HS-27A (cell line): ENCODE measurements at regions not wholly inside any gene's neighbourhood (a gene's known extent, or its start where the extent isn't known, plus 50 kb on each side); places are given as distances from the start of the nearest gene placed in this dataset.

Source experiments
- DNase-seq: peaks from one replicate; pipeline ENCODE4 v3.0.0-alpha.2; 2012; ENCODE audit warnings: low read depth, missing footprints

DNA sequence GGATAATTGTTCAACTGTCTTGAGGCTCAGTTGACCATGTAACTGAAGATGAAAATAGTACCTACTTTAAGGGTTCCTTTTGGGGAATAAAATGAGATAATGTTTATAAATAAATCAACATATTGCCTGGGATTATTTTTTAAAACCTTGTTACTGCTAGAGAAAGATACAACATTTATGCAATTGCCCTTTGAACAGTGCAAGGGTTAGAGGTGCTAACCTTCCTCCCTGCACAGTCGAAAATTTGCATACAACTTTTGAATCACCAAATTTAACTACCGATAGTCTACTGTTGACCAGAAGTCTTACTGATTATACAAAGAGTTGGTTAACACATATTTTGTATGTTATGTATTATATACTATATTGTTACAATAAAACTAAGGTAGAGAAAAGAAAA, 750.0 kb downstream of the EFNB2 start:
- no peak for DNase-seq

DNA sequence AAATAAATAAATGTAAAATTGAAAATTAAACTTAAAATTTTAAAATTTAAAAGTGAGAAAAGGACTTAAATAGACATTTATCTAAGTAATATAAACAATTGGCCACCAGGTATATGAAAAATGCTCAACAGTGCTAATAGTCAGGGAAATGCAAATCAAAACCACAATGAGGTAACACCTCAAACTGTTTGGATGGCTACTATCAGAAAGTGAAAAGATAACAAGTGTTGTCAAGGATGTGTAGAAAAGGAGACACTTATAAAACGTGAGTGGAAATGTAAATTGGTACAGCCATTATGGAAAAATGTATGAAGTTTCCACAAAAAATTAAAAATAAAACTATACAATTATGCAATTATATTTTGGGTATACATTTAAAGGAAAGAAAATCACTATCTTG, 752.2 kb downstream of the EFNB2 start:
- no peak for DNase-seq

DNA sequence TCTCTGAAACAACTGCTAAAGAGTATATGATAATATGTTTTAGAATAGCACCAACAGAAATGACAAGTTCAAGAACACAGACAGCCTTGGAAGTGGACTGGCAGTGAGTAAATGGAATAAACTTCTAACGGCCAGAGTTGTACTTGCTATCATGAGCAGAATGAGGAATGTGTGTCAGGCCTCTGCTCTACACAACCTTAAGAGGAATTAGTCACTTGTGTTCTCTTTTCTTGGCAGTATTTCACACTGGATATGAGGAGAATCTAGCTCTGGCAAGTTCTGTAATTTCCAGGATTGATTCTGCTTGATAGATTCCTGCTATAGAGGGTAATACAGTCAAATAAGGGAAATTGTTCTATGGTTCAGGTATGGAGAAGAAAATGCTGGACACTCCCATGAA, 757.3 kb downstream of the EFNB2 start:
- no peak for DNase-seq

DNA sequence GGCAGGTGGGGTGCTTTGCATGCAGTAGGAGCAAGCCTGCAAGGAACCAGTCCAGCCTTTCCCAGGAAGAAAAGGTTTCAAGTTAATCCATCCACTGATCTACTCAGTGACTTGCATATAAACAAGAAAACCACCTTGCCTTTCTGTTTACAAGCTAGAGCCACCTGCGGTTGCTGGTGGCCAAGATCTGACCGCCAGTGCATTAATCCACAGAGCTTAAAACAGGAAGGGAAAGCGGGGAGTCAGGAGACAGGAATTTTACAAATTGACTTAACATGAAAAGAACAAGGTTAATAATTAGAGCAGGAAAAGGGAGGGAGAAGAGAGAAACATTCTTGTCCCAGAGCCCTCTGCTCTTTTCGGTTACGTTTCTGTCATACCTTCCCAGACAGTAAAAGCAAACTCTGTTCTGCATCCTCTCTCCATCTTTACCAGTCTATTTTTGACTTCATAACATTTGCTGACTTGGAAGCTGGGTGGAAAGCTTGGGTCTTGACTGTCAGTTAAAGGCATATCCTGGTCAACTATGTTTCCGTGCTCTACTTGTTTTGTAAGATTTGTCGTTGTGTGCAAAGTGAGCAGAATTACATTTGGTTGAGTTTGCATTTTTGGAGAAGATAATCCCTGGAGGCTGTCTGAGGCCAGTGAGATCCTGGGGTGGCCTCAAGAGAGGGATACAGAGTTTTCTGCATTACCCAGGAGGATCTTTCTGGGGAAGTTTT, 760.6 kb downstream of the EFNB2 start:
- no peak for DNase-seq

DNA sequence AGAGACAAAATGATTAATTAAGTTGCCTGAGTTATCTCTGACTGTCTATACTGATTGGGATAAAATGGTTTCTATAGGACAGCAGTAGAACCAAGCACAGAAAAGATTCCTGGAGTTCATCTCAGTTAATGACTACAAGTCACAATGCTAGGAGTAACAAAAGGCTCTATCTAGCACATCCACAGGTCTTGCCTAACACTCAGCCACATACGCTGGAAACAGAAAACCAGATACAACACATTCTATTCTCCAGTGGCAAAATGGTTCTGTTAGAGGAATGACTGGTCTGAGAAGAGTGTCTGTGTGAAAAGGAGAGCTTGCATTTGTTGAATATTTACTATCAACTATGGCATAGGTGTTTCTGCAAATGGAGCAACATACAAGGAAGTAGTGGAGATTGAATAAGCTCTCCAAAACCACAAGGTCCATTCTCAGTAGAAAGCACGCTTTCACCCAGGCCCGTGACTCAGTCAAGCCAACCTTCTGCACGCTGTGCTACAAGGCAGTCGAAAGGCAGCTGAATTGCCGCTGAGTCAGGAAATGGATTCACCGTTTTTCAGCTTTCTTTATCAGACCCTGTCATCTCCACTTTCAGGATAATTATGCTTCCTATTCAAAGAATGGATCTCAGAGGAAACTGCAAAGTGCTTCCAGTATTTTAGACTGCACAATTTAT, 761.5 kb downstream of the EFNB2 start:
- DNase-seq = no peak

DNA sequence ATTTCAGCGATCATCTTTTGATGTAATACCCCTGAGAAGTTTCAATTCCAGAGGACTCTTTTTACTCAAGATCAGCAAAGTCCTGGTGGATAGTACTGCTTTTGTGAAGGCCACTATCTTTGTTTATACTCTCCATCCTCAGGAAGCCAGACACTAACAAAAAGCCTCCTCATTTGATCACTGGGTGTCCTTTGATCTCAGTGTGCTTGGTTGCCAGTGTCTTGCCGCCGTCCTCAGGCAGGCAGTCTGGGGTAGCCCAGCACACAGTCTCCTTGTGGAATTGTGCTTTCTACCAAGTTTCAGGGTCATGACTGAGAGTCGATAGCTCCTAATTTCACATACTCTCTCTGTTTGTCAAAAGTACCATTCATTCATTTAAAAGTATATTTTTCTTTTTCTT, 762.2 kb downstream of the EFNB2 start:
- no peak for DNase-seq

DNA sequence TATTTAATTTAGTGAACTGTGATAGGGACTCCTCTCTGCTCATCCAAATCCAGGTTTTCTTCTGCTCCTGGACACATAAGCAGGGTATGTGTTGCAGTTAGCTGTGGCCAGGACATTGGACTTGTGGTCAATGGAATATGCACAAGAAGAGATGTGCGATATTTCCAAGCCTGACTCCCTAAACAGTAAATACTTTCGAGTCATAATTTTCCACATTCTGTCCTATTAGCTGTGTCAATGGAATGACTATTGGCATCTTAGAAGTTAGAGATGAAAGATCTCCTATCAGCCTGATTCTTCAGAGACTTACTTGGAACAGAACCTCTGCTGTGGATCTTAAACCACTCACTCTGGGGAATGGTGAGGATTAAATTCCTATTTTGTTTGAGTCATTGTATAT, 771.0 kb downstream of the EFNB2 start:
- no peak for DNase-seq

DNA sequence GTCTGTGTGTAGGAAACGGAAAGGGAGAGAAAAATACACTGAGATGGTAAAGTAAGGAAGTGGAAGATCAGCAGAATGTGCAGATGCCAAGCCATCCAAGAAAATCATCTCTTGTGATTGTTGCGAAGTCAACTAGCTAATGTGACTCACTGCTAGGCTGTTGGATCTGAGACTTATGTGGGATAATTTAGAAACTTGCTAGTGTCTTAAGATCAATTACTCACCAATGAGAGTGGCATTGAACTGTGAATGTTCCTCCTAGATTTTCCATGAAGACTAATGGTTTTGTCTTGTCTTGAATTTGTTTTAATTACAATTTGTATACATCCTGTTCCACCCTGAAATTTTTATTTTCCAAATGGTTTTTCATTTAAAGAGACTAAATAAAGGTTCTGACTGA, 771.6 kb downstream of the EFNB2 start:
- DNase-seq = no peak

DNA sequence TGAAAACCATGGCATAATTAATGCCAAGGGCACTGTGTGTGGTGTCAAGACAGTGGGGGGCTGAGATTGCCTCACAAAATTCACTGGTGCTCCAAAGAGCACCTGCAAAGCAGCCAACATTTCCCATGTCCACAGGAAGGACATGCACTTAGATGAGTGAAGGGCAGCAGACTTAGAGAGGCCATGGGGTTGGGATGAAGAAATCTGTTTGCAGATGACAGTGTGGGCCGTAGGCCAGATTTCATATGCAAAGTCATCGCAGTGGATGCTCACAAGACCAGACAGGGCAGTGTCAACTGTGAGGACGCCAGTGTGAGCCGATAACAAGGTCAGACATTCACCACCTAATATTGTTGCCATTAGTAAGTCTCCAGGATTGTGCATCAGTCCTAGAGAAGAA, 773.4 kb downstream of the EFNB2 start:
- DNase-seq = no peak

DNA sequence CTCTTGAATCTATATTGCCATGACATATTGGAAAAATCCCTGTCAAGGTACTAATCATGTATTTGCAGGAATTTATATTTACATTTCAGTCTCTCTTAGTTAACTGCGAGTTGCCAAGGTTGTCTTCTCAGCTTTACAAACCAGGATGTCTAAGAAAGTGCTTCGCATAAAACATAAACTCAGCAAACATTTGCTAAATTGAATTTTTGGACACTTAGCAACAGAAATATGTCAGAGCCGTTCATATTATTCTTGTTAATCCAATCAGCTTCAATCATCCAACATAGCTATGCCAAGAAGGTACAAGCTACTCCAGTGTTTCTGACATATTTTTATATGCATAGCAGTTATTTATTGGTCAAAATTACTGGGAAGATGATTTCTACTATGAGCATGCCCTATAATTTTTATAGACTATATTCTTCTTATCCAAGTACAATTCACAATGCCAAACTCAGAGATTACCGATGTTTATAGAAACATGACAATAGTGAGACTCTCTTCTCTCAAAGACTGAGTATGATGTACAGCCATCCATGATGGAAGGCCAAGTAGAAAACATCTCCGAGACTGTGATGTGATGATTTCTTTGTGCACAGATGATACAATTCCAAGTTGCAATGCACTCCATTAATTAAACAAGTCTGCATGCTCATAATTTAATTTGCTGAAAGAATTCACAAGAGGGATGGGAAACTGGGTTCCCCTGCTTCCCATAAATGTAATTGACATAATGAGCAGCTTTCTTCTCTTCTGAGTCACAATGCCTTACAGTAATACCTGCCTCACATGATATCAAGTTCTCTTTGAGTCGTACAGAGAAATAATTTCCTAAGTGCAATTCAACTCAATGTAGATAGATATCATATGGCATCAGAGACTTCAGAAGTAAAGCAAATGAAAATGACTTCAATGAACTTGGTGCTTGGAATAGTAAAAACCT, 776.3 kb downstream of the EFNB2 start:
- no peak for DNase-seq

DNA sequence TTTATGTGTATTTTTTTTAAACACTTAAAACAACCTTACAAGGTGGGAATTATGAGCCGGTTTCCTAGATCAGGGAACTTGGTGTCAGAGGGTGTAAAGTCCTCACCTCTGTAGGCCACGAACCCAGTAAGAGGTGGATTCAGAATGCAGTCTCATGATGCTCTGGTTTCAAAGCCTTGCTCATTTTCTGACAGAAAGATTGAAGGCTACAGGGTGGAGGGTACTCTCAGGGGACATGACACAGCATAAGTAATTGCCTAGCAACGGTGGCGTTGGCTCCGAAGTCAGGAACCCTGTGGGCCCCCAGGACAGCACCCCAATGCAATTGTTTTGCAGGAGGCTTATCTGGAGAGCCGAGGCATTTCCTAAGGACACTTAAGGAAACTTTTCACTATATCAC, 794.7 kb downstream of the EFNB2 start:
- DNase-seq = no peak

DNA sequence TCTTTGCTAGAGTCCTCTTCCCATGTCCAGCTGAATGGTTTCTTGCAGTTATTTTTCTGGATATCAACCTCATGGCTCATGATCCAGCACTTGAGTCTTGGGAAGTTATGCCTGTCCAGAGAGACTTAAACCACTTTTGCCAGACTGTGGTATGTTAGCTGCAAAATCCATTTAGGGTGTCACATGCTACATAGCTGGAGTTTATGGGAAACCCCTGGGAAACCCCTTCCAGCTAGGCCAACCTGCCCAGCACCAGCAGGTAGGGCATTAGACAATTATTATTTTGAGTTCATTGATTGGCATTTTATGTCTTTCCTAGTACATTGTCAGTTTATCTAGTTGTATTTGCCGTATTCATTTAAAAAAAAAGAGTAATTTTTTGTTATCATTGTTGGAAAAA, 797.8 kb downstream of the EFNB2 start:
- DNase-seq = no peak

DNA sequence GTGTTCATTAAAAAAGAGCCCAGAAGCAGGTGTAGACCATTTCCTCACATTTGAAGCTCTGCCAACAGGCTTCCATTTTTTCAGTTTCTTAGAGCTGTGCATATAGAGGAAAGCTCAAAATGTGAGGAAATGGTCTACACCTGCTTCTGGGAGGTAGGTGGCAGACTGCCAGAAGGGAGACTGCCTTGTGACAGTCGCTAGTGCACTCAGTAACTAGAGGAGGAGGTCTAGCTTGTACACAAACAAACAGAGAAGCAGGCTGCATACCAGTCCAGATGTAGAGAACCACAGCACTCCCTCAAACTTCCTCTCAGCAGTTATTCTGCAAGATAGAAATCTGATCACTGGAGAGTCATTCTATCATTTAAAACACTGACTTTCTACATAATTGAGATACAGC, 800.2 kb downstream of the EFNB2 start:
- DNase-seq = no peak

DNA sequence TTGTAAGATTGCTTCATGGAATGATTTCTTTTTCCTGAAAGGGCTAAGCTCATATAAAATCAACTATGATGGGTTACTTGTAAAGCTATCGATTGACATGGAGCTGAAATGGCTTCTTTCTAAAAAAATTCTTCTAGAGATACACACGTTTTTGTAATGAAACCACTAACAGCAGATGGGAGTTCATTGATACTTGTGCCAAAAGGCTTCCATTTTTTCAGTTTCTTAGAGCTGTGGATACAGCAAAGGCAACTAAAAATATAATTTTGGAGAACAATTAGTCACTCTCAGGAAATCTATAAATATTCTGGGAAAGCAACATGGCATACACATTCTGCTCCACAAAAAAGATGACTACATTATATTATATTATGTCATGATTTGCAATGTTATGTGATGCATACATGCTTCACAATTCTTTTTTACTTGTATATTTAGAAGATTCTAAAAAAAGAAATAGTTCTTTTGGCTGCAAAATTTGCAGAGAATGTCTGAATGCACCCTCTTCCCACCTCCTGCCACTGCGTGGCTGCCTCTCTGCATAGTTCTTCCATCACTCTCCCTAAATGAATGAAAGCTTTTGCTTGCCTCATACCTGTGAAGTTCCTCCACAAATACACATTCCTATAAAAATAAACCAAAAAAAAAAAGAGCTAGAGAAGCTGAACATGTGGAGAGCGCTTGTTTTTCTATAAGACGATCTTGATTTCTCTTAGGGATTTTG, 802.5 kb downstream of the EFNB2 start:
- DNase-seq = no peak

DNA sequence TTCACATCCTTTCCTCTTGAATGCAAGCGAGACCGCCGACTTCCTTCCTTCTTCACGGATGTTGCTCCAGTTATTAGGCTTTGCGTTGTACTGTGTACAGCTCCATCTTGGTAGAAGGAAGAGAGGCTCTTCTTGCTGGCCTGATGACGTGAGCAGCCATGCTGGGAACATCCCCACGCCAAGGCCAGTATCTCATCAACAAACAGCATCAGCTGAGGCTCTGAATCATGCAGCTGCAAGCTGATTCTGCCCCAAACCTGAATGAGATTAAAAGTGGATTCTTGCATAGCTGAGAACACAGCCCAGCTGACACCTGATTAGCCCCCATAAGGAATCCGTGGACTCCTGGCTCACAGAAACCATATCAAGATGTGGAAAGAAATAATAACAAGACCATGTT, 809.6 kb downstream of the EFNB2 start:
- no peak for DNase-seq

DNA sequence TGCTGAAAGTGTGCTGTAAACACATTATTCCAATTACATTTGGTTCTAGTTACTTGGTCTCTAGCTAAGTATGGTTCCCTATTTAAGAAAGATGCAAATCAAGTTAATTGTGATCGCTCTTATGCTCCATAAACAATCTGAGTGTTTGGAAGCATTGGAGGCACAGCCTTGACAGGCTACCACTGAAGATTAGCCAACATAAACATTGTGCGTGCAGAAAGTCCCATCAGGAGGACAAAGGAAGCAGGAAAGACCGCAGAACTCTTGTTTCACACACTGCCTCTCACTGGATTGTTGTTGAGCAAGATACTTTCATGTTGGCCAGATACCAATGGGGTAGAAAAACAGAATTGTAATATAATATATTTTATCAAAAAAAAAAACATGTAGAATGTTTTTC, 814.4 kb downstream of the EFNB2 start:
- no peak for DNase-seq

DNA sequence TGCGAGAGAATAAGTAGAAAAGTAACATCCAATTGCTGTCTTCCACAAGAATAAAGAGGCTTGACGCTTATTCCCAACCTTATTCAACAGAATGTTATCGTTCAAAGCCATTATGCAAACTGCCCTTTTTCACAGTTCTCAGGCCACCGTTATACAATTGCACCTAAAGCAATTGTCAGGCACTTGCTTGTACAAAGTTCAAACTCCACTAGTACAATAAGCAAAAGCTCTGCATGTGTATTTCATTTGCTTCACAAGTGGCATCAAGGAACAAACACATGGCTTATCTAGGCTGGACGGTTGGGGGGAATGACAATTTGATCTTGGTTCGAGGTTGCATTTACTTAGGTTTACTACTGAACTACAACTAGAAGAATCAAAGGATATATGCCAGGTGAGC, 815.6 kb downstream of the EFNB2 start:
- DNase-seq = no peak

DNA sequence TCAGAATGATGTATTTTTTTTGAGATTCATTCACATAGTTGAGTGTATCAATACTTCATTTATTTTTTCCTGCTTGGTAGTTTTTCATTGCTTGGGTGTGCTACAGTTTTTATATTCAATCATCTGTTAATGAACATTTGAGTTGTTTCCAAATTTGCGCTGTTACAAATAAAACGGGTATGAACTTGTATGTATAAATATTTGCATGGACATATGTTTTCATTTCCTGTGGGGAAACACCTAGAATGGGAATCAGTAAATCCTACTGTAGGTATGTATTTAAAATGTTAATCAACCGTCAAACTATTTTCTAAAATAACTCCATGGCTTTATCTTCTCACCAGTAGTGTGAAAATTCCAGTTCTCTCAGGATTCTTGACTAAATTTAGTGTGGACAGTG, 826.3 kb downstream of the EFNB2 start:
- DNase-seq = no peak

DNA sequence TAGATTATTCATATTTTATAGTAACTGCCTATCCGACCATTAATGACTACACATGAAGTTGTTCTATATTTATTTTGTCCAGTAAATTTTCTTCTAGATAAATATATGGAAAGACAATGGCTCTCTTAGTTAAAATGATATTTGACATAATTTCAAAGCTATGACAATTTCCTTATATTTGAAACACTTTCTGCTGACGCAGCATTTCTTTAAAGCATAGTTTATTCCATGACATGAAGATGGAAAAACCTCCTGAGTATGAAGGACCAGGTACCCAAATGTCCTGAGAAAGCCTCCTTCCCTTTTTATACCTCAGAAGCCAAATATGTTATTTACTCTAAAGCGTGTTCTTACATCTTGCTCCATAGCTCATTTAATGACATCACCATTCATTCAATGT, 831.6 kb downstream of the EFNB2 start:
- DNase-seq = no peak

DNA sequence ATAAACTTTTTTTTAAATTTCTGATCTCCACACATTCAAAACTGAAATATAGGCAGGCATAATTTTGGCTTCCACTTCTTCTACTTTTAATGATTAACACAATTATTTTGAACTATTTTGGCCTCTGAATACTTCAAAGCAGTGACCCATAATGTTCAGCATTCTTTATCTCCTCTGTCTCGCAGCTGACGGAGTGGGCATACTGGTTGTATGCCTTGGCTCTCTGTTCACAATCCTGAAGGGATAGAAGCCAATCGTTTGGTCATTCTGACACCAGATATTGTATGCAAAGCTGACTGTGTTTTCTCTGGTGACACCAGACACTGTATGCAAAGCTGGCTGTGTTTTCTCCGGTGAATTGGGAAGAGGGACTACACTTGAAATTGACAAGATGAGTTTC, 833.0 kb downstream of the EFNB2 start:
- no peak for DNase-seq

DNA sequence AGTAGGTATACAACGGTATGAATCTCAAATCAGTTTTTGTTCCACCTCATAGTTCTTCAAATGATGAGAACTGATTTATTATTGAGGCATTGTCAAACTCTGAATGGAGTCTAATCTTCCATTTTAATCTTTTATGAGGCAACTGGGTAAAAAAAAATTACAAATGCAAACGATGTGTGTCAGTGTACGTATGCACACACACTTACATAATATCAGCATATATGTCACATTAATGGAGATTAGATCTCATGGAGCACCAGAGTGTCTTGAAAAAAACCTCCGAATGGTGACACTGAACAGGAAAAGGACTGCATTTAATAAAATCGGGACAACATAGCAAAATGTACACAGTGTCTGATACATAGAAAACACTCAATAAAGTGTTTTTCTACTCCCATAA, 842.7 kb downstream of the EFNB2 start:
- DNase-seq = no peak

DNA sequence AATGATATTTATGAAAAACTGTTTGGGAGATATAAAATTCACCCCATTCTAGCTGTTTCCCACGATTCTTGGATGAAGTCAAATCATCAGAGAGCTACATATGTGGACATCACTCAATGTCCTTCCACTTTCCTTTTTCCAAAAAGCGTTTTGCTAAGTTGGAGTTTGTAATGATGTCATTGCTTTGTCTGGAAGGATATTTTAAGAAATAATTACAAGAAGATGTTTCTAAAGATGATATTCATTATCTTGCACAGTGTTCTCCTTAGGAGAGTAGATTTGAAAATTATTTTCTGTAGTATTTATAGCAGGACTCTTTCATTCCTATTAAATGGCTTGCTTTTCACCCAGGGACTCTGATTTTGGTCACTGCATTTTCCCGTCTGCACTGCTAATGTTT, 851.2 kb downstream of the EFNB2 start:
- no peak for DNase-seq
